ENCODE measurements at regions not wholly inside any gene's neighbourhood (a gene's known extent, or its start where the extent isn't known, plus 50 kb on each side); places are given as distances from the start of the nearest gene placed in this dataset.
"Not testable (repeated sequence)": the region's sequence is repeated elsewhere in the genome, so short reads cannot be mapped to it uniquely, and the experiment has no call there.

- H3K27me3 ChIP-seq; H3K9me3 ChIP-seq (ENCODE audit: low read depth); H3K4me3 Mint-ChIP-seq; H3F3A ChIP-seq (ENCODE audit: low read depth); DNase-seq (ENCODE audit: low spot score); H3K27me3 Mint-ChIP-seq (ENCODE audit: insufficient read depth, low read depth); H4K20me1 ChIP-seq (ENCODE audit: low read depth); H3K4me2 ChIP-seq; H3K4me3 ChIP-seq; H2AFZ ChIP-seq (replicated peaks); H3K4me1 Mint-ChIP-seq; H3K36me3 Mint-ChIP-seq; H3K4me1 ChIP-seq; H3K36me3 ChIP-seq; H3K27ac Mint-ChIP-seq; H3K9ac ChIP-seq; H3K9me3 Mint-ChIP-seq; H3K27ac ChIP-seq; H3K79me2 ChIP-seq (ENCODE audit: low read depth): not testable (repeated sequence)
Measured at GRCh38 chr9:62905722-62906121, 1715.9 kb downstream of the SPATA31A7 start.

DNA sequence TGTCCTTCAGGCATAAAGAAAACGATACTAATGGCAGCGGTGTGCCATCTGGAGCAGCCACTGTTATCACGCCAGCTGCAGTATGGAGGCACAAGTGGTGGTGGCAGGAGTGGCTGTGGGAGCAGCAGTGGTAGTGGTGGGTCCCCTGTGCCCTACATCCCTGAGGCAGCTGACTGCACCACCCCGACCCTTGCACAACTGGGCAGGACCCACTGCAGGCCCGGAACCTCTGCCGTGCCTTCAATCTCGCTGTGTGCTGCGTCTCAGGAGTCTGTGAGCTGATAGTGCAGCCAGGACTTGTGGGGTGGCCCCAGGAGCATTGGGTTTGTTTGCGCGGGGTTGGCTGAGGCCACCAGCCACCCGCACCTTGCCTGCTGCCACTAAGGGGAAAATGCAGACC is 1718.0 kb downstream of the SPATA31A7 start:
- not testable (repeated sequence) for H3K9me3 ChIP-seq (ENCODE audit: low read depth); H3K27ac ChIP-seq; H3K27me3 ChIP-seq; H3K27ac Mint-ChIP-seq; H3K4me1 ChIP-seq; H3F3A ChIP-seq (ENCODE audit: low read depth); H3K4me3 Mint-ChIP-seq; H3K36me3 Mint-ChIP-seq; H3K9ac ChIP-seq; H3K4me2 ChIP-seq; H3K27me3 Mint-ChIP-seq (ENCODE audit: insufficient read depth, low read depth); H3K9me3 Mint-ChIP-seq; H2AFZ ChIP-seq (replicated peaks); DNase-seq (ENCODE audit: low spot score); H4K20me1 ChIP-seq (ENCODE audit: low read depth); H3K4me1 Mint-ChIP-seq; H3K79me2 ChIP-seq (ENCODE audit: low read depth); H3K4me3 ChIP-seq; H3K36me3 ChIP-seq

- H3K4me1 Mint-ChIP-seq; H3F3A ChIP-seq (ENCODE audit: low read depth); H3K27me3 Mint-ChIP-seq (ENCODE audit: insufficient read depth, low read depth); H3K27ac Mint-ChIP-seq; H3K36me3 ChIP-seq; H3K4me1 ChIP-seq; H3K4me3 ChIP-seq; H4K20me1 ChIP-seq (ENCODE audit: low read depth); DNase-seq (ENCODE audit: low spot score); H3K4me3 Mint-ChIP-seq; H2AFZ ChIP-seq (replicated peaks); H3K79me2 ChIP-seq (ENCODE audit: low read depth); H3K27me3 ChIP-seq; H3K4me2 ChIP-seq; H3K9me3 Mint-ChIP-seq; H3K27ac ChIP-seq; H3K9ac ChIP-seq; H3K36me3 Mint-ChIP-seq; H3K9me3 ChIP-seq (ENCODE audit: low read depth): not testable (repeated sequence)
Measured at GRCh38 chr9:62908271-62908670, 1718.4 kb downstream of the SPATA31A7 start.

GRCh38 chr9:62909447-62909846 is 1719.6 kb downstream of the SPATA31A7 start:
- not testable (repeated sequence) for H2AFZ ChIP-seq (replicated peaks); H3F3A ChIP-seq (ENCODE audit: low read depth); H4K20me1 ChIP-seq (ENCODE audit: low read depth); DNase-seq (ENCODE audit: low spot score); H3K4me1 Mint-ChIP-seq; H3K9ac ChIP-seq; H3K9me3 ChIP-seq (ENCODE audit: low read depth); H3K27me3 Mint-ChIP-seq (ENCODE audit: insufficient read depth, low read depth); H3K4me3 Mint-ChIP-seq; H3K36me3 ChIP-seq; H3K9me3 Mint-ChIP-seq; H3K79me2 ChIP-seq (ENCODE audit: low read depth); H3K27ac ChIP-seq; H3K4me2 ChIP-seq; H3K27ac Mint-ChIP-seq; H3K36me3 Mint-ChIP-seq; H3K4me3 ChIP-seq; H3K4me1 ChIP-seq
- peaks cover 15% of the 10 kb centered on the region for H3K27me3 ChIP-seq

- H3K4me3 Mint-ChIP-seq; H3K9me3 ChIP-seq (ENCODE audit: low read depth); H3F3A ChIP-seq (ENCODE audit: low read depth); H3K4me1 Mint-ChIP-seq; H3K9me3 Mint-ChIP-seq; H3K4me3 ChIP-seq; H3K27ac Mint-ChIP-seq; H3K36me3 Mint-ChIP-seq; H3K36me3 ChIP-seq; H3K79me2 ChIP-seq (ENCODE audit: low read depth); DNase-seq (ENCODE audit: low spot score); H3K27ac ChIP-seq; H3K4me1 ChIP-seq; H2AFZ ChIP-seq (replicated peaks); H3K27me3 Mint-ChIP-seq (ENCODE audit: insufficient read depth, low read depth); H4K20me1 ChIP-seq (ENCODE audit: low read depth); H3K9ac ChIP-seq; H3K4me2 ChIP-seq: not testable (repeated sequence)
- peaks cover 32% of the 10 kb centered on the region for H3K27me3 ChIP-seq
Measured at GRCh38 chr9:62912278-62912677, 1722.4 kb downstream of the SPATA31A7 start.

- H3K27ac Mint-ChIP-seq; H3K4me2 ChIP-seq; H3K4me1 Mint-ChIP-seq; H2AFZ ChIP-seq (replicated peaks); H3K27me3 Mint-ChIP-seq (ENCODE audit: insufficient read depth, low read depth); H3K4me3 Mint-ChIP-seq; H3K9me3 Mint-ChIP-seq; H3K9me3 ChIP-seq (ENCODE audit: low read depth); H3K4me1 ChIP-seq; DNase-seq (ENCODE audit: low spot score); H3K36me3 Mint-ChIP-seq; H3K9ac ChIP-seq; H3K79me2 ChIP-seq (ENCODE audit: low read depth); H3K27ac ChIP-seq; H3K36me3 ChIP-seq; H3K4me3 ChIP-seq; H3F3A ChIP-seq (ENCODE audit: low read depth); H4K20me1 ChIP-seq (ENCODE audit: low read depth): not testable (repeated sequence)
- peaks cover 38% of the 10 kb centered on the region for H3K27me3 ChIP-seq
Measured at GRCh38 chr9:62915168-62915567, 1725.3 kb downstream of the SPATA31A7 start.

- H3K4me1 ChIP-seq; H3K9ac ChIP-seq; DNase-seq (ENCODE audit: low spot score); H3K4me3 ChIP-seq; H3K9me3 Mint-ChIP-seq; H3K4me2 ChIP-seq; H4K20me1 ChIP-seq (ENCODE audit: low read depth); H3K27ac Mint-ChIP-seq; H3K36me3 Mint-ChIP-seq; H3K36me3 ChIP-seq; H3F3A ChIP-seq (ENCODE audit: low read depth); H3K9me3 ChIP-seq (ENCODE audit: low read depth); H2AFZ ChIP-seq (replicated peaks); H3K4me3 Mint-ChIP-seq; H3K79me2 ChIP-seq (ENCODE audit: low read depth); H3K27ac ChIP-seq; H3K4me1 Mint-ChIP-seq; H3K27me3 Mint-ChIP-seq (ENCODE audit: insufficient read depth, low read depth): not testable (repeated sequence)
- H3K27me3 ChIP-seq: peaks cover 33% of the 10 kb centered on the region
Measured at GRCh38 chr9:62915661-62916060, 1725.8 kb downstream of the SPATA31A7 start.

DNA sequence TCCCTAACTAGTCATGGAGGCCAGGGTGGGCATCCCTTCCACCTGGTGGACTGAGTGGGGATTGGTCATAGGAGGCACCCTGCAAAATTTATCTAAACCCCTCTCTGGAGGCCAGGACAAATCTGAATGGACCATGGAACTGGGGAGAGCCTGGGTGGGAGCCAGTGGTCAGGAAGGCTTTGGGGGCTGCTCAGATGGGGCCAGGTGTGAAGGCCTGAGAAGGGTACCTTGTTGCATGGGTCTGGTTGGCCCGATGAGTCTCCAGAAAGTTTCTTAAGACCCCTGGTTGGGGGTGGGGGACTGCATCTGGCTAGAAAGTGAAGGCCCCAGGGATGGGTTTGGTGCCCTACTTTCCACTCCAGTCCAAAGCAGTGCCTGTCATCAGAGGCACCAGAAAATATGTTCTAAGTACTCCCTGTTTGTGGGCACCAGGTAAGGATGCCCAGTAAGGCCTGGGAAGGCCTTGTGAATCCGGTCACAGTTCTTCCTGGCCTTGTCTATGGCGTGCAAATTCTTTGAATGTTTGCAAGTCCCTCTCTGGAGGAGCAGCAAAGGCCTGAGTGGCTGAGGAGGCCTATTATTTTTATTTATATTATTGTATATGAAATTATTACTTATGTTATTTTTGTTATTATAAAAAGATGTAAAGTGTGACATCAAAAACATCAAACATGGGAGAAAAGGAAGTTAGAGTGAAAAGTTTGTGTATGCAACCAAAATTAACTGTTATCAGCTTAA is 1729.0 kb downstream of the SPATA31A7 start:
- H3K4me1 ChIP-seq; H3K4me3 ChIP-seq; H3K9me3 Mint-ChIP-seq; H3K4me3 Mint-ChIP-seq; H2AFZ ChIP-seq (replicated peaks); H3K79me2 ChIP-seq (ENCODE audit: low read depth); H3K27me3 Mint-ChIP-seq (ENCODE audit: insufficient read depth, low read depth); H3K4me1 Mint-ChIP-seq; DNase-seq (ENCODE audit: low spot score); H3K9me3 ChIP-seq (ENCODE audit: low read depth); H3K36me3 ChIP-seq; H3K27ac ChIP-seq; H3K4me2 ChIP-seq; H3K36me3 Mint-ChIP-seq; H4K20me1 ChIP-seq (ENCODE audit: low read depth); H3K9ac ChIP-seq; H3F3A ChIP-seq (ENCODE audit: low read depth); H3K27ac Mint-ChIP-seq: not testable (repeated sequence)
- peaks cover 39% of the 10 kb centered on the region for H3K27me3 ChIP-seq

All from neural progenitor cell (in vitro differentiated cells).